ENCODE measurements at regions not wholly inside any gene's neighbourhood (a gene's known extent, or its start where the extent isn't known, plus 50 kb on each side); places are given as distances from the start of the nearest gene placed in this dataset.

GRCh38 chr10:76621886-76622620 lies 1015.6 kb downstream of the KCNMA1 start:
- Histone ChIP-seq H4K91ac (ENCODE audit: insufficient read depth, low read depth, low read length) (no peak overlapping the region), H3K9me3 (ENCODE audit: control insufficient read depth, insufficient read depth, low read length) (no peaks in the 10 kb centered on the region), H4K5ac (ENCODE audit: low read depth, low read length) (no peak overlapping the region), H3K9me1 (ENCODE audit: insufficient read depth, low read length) (no peaks in the 10 kb centered on the region), H3K4me3 (ENCODE audit: insufficient read depth, low read depth, low read length) (no peak overlapping the region), H3K4me1 (ENCODE audit: control insufficient read depth, insufficient read depth, low read length) (no peaks in the 10 kb centered on the region), H2AK9ac (replicated peaks; ENCODE audit: low read depth, low read length, poor library complexity) (no peak overlapping the region), H2BK20ac (ENCODE audit: low read depth, low read length) (no peak overlapping the region), H3K79me1 (ENCODE audit: low read depth in 1 of 2, low read length in 2 of 2) (no peaks in the 10 kb centered on the region), H3K27me3 (ENCODE audit: control insufficient read depth, insufficient read depth, low read length) (peaks cover 1% of the 10 kb centered on the region), H3K4me2 (ENCODE audit: low read depth, low read length) (no peak overlapping the region), H4K20me1 (ENCODE audit: insufficient read depth, low read length) (no peaks in the 10 kb centered on the region), H3K27ac (ENCODE audit: insufficient read depth, low read length) (no peak overlapping the region), H2BK120ac (ENCODE audit: low read depth, low read length) (no peak overlapping the region), H4K8ac (ENCODE audit: low read depth in 2 of 2, low read length in 2 of 2) (no peak overlapping the region), H3K18ac (ENCODE audit: low read depth, low read length) (no peak overlapping the region), H3K23ac (ENCODE audit: low read depth, low read length) (no peak overlapping the region), H2BK5ac (ENCODE audit: low read depth, low read length, poor library complexity, severe bottlenecking) (no peak overlapping the region), H2BK15ac (ENCODE audit: low read depth, low read length) (no peak overlapping the region), H3K4ac (ENCODE audit: low read depth, low read length) (no peak overlapping the region), H3K9ac (ENCODE audit: low read depth, low read length) (no peak overlapping the region), H3K36me3 (ENCODE audit: control insufficient read depth, insufficient read depth, low read length) (no peaks in the 10 kb centered on the region), H2AK5ac (ENCODE audit: low read depth, low read length) (no peak overlapping the region), H3K14ac (replicated peaks; ENCODE audit: low read depth, low read length) (no peak overlapping the region), H2AFZ (replicated peaks; ENCODE audit: low read length, poor library complexity) (no peak overlapping the region), H3K56ac (ENCODE audit: extremely low read depth, insufficient read depth, low read length) (no peak overlapping the region)
- intact Hi-C loops (cut with micrococcal nuclease), result no loop called here
- BruUV-seq (replicated peaks), result no TSS peak
- DNase-seq (no peak), ATAC-seq (ENCODE audit: low read depth) (peak; percentile 51; the same call in 1 of the 2 replicates)
- POLR2A ChIA-PET (ENCODE audit: unreplicated experiment), result no interaction called here
- CTCF ChIA-PET, result interaction anchor here (1.5 kb wide), 1 partner anchor 16 kb away, joined by 3 read pairs; no protein-coding TSS in a partner anchor
- dilution Hi-C loops (cut with HindIII; ENCODE audit: low sequenced_read_pairs, unreplicated experiment), result no loop called here
- TF ChIP-seq MAFK (IDR thresholded peaks at IDR 0.05; ENCODE audit: low read depth, low read length) (no peak), CEBPB (IDR thresholded peaks at IDR 0.05; ENCODE audit: low read depth, low read length) (no peak), MAZ (IDR thresholded peaks at IDR 0.05; ENCODE audit: borderline replicate concordance, low read depth, low read length) (no peak), ELK1 (IDR thresholded peaks at IDR 0.05; ENCODE audit: borderline replicate concordance, low read depth, low read length) (no peak), FOS (IDR thresholded peaks at IDR 0.05; ENCODE audit: low read depth, low read length) (no peak), RCOR1 (IDR thresholded peaks at IDR 0.05; ENCODE audit: insufficient replicate concordance, low read length) (no peak), BHLHE40 (IDR thresholded peaks at IDR 0.05; ENCODE audit: low read depth, low read length) (no peak), MXI1 (IDR thresholded peaks at IDR 0.05; ENCODE audit: borderline replicate concordance, low read depth, low read length) (no peak), RAD21 (IDR thresholded peaks at IDR 0.05; ENCODE audit: low read length) (no peak), RFX5 (IDR thresholded peaks at IDR 0.05; ENCODE audit: low read depth, low read length) (no peak), CHD1 (IDR thresholded peaks at IDR 0.05; ENCODE audit: low read depth, low read length) (no peak), NFE2L2 (IDR thresholded peaks at IDR 0.05; ENCODE audit: low read depth, low read length) (no peak), SMC3 (IDR thresholded peaks at IDR 0.05; ENCODE audit: low read depth, low read length) (no peak), POLR2A (IDR thresholded peaks at IDR 0.05; ENCODE audit: low read depth, low read length) (no peak)
- TF ChIP-seq, protein P1, sequence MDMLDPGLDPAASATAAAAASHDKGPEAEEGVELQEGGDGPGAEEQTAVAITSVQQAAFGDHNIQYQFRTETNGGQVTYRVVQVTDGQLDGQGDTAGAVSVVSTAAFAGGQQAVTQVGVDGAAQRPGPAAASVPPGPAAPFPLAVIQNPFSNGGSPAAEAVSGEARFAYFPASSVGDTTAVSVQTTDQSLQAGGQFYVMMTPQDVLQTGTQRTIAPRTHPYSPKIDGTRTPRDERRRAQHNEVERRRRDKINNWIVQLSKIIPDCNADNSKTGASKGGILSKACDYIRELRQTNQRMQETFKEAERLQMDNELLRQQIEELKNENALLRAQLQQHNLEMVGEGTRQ (IDR thresholded peaks at IDR 0.05; ENCODE audit: low read depth, low read length), result no peak
- TF ChIP-seq, protein P2, sequence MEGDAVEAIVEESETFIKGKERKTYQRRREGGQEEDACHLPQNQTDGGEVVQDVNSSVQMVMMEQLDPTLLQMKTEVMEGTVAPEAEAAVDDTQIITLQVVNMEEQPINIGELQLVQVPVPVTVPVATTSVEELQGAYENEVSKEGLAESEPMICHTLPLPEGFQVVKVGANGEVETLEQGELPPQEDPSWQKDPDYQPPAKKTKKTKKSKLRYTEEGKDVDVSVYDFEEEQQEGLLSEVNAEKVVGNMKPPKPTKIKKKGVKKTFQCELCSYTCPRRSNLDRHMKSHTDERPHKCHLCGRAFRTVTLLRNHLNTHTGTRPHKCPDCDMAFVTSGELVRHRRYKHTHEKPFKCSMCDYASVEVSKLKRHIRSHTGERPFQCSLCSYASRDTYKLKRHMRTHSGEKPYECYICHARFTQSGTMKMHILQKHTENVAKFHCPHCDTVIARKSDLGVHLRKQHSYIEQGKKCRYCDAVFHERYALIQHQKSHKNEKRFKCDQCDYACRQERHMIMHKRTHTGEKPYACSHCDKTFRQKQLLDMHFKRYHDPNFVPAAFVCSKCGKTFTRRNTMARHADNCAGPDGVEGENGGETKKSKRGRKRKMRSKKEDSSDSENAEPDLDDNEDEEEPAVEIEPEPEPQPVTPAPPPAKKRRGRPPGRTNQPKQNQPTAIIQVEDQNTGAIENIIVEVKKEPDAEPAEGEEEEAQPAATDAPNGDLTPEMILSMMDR (conservative IDR thresholded peaks at IDR 0.05; ENCODE audit: low read depth, low read length), result no peak
- WGBS, 2 experiments (ENCODE audit: extremely low coverage in 2 of 2, insufficient read length in 1 of 2), result no CpG with 5 or more reads among the region's 2 CpGs
- in situ Hi-C loops (cut with MboI; ENCODE audit: low sequenced_read_pairs), result no loop called here
